NCI-H1417 treated with DMSO at 0.1 percent for 48 hours (cell line): ENCODE measurements at regions not wholly inside any gene's neighbourhood (a gene's known extent, or its start where the extent isn't known, plus 50 kb on each side); places are given as distances from the start of the nearest gene placed in this dataset.

ENCODE experiments used
- DNase-seq: peaks from one replicate; lab custom pipeline; 2025; lab: John Stamatoyannopoulos, UW

GRCh38 chr20:6956056-6956455 is 188.6 kb downstream of the BMP2 start:
- no peak for DNase-seq

GRCh38 chr20:6956574-6956973 is 189.1 kb downstream of the BMP2 start:
- DNase-seq, result no peak

- peak; percentile 23 for DNase-seq
These were observed 192.4 kb downstream of the BMP2 start for GRCh38 chr20:6959900-6960312.

DNA sequence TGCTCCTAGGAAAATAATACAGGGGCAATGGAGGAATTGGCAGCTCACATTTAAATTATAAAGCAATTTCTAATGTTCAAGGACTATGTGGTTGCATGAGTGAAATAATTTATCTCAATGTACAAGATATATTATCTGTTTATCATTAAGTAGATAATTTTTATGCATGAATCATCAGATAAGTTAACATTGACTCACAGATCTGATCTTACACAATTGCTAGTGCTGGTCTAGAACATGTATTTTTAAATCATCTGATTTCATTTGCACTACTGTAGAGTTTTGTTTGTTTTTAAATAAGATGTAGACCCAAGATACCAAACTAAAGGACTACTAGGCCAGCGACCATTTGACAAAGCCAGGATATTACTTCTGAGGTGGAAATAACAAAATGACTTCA is 199.2 kb downstream of the BMP2 start:
- DNase-seq, result no peak

- no peak for DNase-seq
These were observed 207.4 kb downstream of the BMP2 start for GRCh38 chr20:6974838-6975237.

GRCh38 chr20:6975311-6975710 is 207.8 kb downstream of the BMP2 start:
- DNase-seq, result no peak

DNA sequence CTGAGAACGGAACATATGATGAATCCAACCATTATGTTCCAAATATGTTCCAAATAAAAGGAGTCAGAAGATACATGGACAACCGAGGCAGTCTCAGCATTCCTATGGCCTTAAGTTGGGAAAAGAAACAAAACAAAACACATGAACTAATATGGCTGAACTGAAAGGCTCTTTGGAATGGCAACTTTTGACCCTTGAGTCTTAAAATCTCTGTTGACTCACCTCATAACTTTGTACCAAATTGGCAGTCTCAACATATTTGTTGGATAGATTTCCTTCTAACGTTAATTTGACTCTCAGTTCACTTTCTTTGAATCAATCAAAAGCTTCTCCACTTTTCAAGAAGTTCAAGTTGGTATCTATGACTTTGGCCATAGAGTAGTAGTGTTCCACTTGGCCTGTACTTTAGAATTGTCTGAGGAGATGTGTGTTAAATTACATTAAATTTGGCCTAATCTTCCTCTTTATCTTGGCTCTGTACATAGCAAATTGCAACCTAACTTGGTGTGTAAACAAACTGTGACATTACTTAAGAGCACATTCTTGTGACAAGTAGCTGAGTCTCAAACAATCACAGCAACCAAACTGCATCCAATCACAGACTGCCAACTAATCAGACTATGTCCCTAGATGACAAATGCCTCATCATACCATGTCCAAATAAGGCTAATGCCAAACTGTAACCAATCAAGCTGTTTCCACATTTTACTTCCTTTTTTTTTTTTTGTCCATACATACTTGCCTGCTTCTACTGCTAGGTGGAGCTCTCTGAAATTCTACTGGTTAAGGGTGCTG is 208.8 kb downstream of the BMP2 start:
- DNase-seq, result no peak

DNA sequence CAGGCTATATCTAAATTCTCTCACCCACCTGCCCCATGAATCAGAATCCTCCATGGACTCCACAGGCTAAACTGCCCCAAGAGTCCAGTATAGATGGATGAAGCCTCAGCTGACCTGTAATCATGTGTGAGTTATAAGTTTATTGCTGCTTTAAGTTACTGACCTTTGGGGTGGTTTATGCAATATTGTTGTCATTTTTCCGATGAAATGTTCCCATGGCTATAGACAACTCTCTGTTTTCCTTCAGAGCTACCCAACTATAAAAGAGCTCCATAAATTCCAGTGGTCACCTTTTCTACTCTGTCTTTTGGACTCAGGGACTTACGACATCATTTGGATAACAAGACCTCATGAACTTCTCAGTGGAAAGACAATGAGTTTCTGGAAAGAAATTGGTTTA is 212.1 kb downstream of the BMP2 start:
- DNase-seq, result no peak

DNA sequence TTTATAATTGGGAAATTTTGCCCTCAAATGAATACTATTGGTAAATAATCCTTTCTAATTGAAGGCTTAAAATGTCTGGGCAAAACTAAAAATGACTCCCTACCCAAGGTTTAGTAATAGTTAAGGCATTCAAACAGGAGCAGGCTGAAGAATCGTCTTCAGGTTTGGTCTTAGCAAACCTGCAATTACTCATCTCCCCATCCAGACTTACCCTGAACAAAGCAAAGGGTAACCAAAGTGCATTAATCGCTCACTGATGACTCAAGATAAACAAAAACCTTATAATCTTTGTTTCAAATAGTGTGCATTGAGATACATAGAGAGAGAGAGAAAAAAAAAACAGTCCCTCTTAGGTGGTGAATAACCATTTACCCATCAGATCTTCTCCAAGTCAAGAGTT is 225.5 kb downstream of the BMP2 start:
- no peak for DNase-seq

DNA sequence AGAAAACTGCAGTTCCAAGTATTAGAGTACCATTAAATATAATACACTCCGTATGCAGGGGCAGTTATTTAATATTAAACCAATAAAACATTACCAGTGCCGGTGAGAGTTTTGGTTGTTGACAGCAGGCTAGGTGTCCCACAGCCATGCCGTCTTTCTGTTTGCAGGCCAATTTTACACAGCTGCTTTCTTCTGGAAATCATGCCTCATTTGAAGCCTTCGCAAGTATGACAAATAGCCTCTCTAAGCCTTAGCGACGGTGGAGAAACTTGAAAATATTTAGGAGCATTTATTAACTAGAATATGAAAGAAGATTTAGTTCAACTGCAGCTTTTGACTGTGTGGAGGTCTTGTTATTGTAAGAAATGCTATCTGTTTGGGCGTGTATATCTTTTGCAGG is 226.0 kb downstream of the BMP2 start:
- DNase-seq, result no peak

DNA sequence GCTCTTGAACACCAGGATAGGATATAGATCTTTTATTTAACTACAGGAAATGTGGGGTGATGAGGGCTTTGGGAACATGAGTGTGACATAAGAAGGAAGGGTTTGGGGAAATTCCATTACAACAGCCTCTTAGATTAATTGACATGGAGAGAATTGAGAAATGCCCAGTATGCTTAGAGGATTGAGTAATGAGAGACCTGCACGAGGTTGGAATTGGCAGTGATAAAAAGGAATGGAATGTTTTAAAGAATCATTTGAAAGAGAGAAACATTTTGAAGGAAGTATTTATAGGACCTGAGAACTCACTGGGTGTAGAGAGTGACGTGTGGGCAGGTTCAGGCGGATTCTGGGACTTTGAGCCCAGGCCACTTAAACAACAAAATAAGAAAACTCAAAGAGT is 227.0 kb downstream of the BMP2 start:
- DNase-seq, result no peak

GRCh38 chr20:6998909-6999308 is 231.4 kb downstream of the BMP2 start:
- no peak for DNase-seq

DNA sequence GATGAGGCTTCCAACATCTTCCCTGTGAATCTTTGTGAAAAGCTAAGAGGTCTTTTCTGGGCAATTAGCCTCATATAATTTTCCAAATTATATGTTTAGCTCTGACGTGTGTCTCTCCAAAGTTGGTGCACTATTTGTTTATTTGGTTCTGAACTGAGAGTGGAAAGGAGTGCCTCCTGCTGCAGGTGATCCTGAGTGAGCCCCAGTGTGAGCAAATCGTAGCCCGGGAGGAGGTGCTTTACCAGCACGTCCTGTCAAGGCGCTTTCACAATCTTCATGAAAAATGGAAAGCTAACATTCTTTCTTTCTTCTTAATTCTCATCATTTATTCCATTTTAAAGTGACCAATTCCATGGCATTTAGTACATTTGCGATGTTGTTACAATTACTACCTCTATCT is 231.9 kb downstream of the BMP2 start:
- no peak for DNase-seq

GRCh38 chr20:7003598-7003997 is 236.1 kb downstream of the BMP2 start:
- DNase-seq, result no peak

DNA sequence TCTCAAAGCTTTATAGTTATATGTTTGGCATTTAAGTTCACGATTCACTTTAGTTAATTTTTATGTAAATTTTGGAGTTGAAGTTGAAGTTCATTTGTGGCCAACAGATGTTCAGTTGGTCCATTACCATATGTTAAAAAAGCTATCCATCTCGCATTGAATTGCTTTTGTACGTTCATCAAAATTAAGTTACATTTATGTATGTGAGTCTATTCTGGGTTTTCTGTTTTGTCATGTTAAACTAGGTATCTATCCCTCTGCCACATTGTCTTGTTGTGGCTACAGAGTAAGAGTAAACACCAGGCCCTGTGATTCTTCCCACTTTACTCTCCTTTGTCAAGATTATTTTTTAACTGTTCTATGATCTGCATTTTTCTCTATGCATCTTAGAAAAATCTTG is 237.3 kb downstream of the BMP2 start:
- DNase-seq, result no peak

DNA sequence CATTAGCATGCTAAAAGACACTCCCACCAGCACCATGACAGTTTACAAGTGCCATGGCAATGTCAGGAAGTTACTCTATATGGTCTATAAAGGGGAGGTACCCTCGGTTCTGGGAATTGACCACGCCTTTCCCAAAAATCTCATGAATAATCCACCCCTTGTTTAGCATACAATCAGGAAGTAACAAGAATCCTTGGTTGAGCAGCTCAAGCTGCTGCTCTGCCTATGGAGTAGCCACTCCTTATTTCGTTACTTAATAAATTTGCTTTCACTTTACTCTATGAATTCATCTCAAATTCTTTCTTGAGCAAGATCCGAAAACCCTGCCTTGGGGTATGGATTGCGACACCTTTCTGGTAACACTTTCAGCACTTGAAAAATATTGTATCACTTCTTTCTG is 243.0 kb downstream of the BMP2 start:
- DNase-seq, result no peak

DNA sequence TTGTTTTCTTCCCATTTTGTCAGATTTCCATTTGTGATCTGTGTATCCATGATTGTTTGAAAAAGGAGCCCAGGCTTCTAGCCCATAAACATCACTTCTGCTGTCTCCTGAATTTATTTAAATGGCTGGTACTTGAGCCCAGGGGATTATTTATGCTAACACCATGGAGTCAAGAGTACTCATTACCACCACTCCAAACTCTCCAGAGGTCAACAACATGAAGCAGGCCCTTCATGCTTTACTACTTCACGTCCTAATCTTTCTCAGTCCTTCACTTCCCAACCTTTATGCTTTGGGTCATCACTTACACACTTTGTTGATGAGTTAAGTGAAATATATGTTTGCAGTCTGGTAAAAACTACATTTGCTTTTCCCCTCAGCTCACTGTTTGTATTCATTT is 247.8 kb downstream of the BMP2 start:
- peak; percentile 75 for DNase-seq

DNA sequence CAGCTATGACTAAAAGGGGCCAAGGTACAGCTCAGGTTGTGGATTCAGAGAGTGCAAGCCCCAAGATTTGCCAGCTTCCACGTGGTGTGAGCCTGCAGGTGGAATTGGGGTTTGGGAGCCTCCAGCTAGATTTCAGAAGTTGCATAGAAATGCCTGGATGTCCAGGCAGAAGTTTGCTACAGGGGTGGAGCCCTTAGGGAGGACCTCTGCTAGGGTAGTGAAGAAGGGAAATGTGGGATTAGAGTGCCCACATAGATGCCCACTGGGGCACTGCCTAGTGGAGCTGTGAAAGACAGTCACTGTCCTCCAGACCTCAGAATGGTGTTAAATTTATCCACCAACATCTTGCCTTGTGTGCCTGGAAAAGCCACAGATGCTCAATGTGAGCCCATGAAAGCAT is 255.1 kb downstream of the BMP2 start:
- no peak for DNase-seq

DNA sequence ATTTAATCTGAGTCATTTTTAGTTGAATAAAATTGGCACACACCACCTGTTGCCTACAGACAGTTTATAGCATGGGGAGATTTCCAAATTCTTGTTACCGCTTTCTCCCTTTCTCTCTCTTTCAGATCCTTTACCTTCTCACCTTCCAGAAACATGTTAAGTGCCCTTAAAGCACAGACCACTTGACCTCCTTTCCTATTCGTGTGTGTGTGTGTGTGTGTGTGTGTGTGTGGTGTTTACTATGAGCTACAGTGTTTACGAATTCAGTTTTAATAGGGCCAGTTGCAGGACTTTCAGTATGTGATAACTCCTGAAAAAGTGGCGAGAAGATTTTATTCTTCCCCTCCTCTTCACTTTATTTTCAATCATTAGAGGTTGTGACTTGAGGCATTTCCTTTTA is 258.1 kb downstream of the BMP2 start:
- no peak for DNase-seq

DNA sequence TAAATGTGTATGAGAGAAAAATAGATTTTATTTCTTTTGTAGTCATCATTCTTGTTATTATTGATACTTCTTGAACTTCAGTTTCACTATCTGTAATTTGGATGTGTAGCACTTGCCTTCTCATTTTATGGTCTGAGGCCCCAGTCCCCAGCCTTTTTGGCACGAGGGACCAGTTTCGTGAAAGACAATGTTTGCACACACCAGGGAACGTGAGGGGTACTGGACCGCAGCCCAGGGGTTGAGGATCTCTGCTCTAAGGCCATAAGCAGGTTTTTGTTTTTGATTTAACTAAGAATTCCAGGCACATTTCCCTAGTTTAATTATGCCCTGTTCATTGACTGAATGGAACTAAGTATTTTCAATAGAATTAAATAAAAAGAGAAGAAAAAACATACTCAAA is 261.5 kb downstream of the BMP2 start:
- no peak for DNase-seq

DNA sequence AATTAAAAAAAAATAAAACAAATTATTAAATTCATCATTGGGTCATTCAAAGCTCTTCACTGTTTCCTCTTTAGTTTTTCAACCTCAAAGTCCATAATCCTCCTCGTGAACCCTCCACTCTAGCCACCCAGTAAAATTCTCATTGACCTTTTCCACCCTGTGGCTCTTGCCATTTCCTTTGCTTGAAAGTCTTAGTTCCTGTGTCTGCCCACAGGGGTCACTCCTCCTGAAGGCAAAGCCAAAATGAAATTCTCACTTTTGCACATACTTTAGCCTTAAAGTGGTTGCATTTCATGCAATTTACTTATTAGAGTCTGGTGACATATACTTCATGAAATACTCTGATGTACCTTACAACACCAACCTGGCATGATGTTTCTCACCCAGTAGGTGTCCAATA is 263.7 kb downstream of the BMP2 start:
- no peak for DNase-seq

GRCh38 chr20:7038029-7038428 is 270.5 kb downstream of the BMP2 start:
- DNase-seq, result no peak

DNA sequence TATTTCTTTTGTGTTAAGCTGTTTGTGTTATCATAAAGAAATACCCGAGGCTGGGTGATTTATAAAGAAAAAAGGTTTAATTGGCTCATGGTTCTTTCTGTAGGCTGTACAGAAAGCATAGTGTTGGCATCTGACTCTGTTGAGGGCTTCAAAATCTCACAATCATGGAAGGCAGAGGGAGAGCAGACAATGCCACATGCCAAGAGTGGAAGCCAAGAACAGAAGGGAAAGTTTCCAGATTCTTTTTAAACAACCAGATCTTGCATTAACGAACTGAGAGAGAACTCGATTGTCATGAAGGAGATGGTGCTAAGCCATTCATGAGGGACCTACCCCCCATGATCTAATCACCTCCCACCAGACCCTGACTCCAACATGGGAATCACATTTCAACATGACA is 290.1 kb downstream of the BMP2 start:
- DNase-seq, result no peak

- DNase-seq, result no peak
These were observed 311.3 kb downstream of the BMP2 start for GRCh38 chr20:7078804-7079203.
